GM12892 (cell line): ENCODE measurements at regions not wholly inside any gene's neighbourhood (a gene's known extent, or its start where the extent isn't known, plus 50 kb on each side); places are given as distances from the start of the nearest gene placed in this dataset.

Experiments
- POLR2A ChIP-seq: IDR thresholded peaks from 2 replicates; pipeline ENCODE4 v1.6.1; 2011; ENCODE audit warnings: low read depth, low read length, control low read depth
- POLR2AphosphoS5 ChIP-seq: IDR thresholded peaks from 2 replicates; pipeline ENCODE4 v1.6.1; 2011; ENCODE audit warnings: low read depth, low read length, control low read depth
- TAF1 ChIP-seq: IDR thresholded peaks from 2 replicates; pipeline ENCODE4 v1.6.1; 2011; ENCODE audit warnings: low read depth, mild to moderate bottlenecking, control low read depth, low read length, borderline replicate concordance

DNA sequence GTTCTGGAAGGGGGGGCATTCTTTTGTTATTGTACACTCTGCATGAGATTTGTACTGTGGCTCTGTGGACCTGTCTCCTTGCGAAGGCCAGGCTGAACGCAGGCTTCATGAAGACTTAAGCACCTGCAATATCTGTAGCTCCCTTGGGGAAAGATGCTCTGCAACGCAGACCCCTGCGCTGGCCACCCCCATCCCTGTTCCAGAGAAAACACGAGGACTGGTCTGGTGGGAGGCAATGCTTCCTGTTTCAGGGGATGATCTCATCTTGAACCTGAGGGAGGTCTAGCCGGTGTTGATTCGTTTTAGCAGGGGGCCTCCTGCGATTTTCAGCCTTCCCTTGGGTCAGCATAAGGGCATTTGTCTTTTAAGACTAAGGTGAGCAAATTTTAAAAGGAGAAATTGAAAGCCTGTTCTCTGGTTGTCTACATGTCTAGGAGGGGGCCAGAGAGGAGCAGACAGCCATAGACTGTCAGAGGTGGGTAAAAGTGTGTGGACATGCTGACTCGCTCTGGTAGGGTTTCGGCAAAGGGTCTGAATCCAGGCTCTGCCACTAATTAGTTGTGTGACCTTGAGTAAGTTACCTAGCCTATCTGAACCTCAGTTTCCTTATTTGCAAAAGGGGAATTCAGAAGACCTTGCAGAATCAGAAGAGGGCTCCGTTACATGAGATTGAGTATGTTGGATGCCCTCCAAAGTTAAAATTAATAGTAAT, 80.9 kb upstream of the RASGRF1 start:
- TF ChIP-seq POLR2AphosphoS5, result no peak
- no peak for TF ChIP-seq POLR2A
- no peak for TF ChIP-seq TAF1
